ENCODE measurements at regions not wholly inside any gene's neighbourhood (a gene's known extent, or its start where the extent isn't known, plus 50 kb on each side); places are given as distances from the start of the nearest gene placed in this dataset. TPM values are rescaled to one million over a fixed set of nuclear protein-coding genes. Genes with fewer than 3 reads are reported as not detected.
"Not testable (repeated sequence)": the region's sequence is repeated elsewhere in the genome, so short reads cannot be mapped to it uniquely, and the experiment has no call there.

- DNase-seq; H3K27me3 ChIP-seq (ENCODE audit: control insufficient read depth in 2 of 2, insufficient read depth in 2 of 2, low read length in 2 of 2); H3K27me3 Mint-ChIP-seq (ENCODE audit: low read depth in 3 of 3); H3K36me3 Mint-ChIP-seq; H3K4me3 ChIP-seq (replicated peaks in 1 of 3; ENCODE audit: low read depth in 2 of 3, low read length in 3 of 3); H3K27ac Mint-ChIP-seq; H3K4me1 ChIP-seq (ENCODE audit: control insufficient read depth in 1 of 2, insufficient read depth in 2 of 2, low read length in 2 of 2); H3K36me3 ChIP-seq (replicated peaks in 1 of 2; ENCODE audit: control insufficient read depth in 1 of 2, insufficient read depth in 2 of 2, low read length in 2 of 2); H2AFZ ChIP-seq (ENCODE audit: insufficient read depth, low read depth, low read length, poor library complexity, severe bottlenecking); H3K9ac ChIP-seq (ENCODE audit: insufficient read depth, low read length, poor library complexity, severe bottlenecking); H4K20me1 ChIP-seq (ENCODE audit: insufficient read depth, low read length); H3K9me3 ChIP-seq (replicated peaks in 1 of 2; ENCODE audit: control insufficient read depth in 1 of 2, insufficient read depth in 1 of 2, low read length in 2 of 2); H3K4me1 Mint-ChIP-seq; H3K4me3 Mint-ChIP-seq; H3K79me2 ChIP-seq (ENCODE audit: insufficient read depth, low read length); H3K4me2 ChIP-seq (replicated peaks; ENCODE audit: extremely low read depth, low read length, poor library complexity, severe bottlenecking); H3K27ac ChIP-seq (ENCODE audit: low read depth in 1 of 2, low read length in 2 of 2); intact Hi-C loops (cut with micrococcal nuclease); H3K9me3 Mint-ChIP-seq: not testable (repeated sequence)
- no CpG with 5 or more reads among the region's 6 CpGs for WGBS (ENCODE audit: insufficient coverage)
Observed at GRCh38 chrY:16330032-16330758, 1549.8 kb downstream of the CDY2B start.

- H3K4me2 ChIP-seq (replicated peaks; ENCODE audit: extremely low read depth, low read length, poor library complexity, severe bottlenecking); H3K4me3 ChIP-seq (replicated peaks in 1 of 3; ENCODE audit: low read depth in 2 of 3, low read length in 3 of 3); H4K20me1 ChIP-seq (ENCODE audit: insufficient read depth, low read length); H3K27me3 Mint-ChIP-seq (ENCODE audit: low read depth in 3 of 3); intact Hi-C loops (cut with micrococcal nuclease); H2AFZ ChIP-seq (ENCODE audit: insufficient read depth, low read depth, low read length, poor library complexity, severe bottlenecking); H3K9me3 ChIP-seq (replicated peaks in 1 of 2; ENCODE audit: control insufficient read depth in 1 of 2, insufficient read depth in 1 of 2, low read length in 2 of 2); H3K9ac ChIP-seq (ENCODE audit: insufficient read depth, low read length, poor library complexity, severe bottlenecking); DNase-seq; H3K27me3 ChIP-seq (ENCODE audit: control insufficient read depth in 2 of 2, insufficient read depth in 2 of 2, low read length in 2 of 2); H3K27ac Mint-ChIP-seq; H3K36me3 ChIP-seq (replicated peaks in 1 of 2; ENCODE audit: control insufficient read depth in 1 of 2, insufficient read depth in 2 of 2, low read length in 2 of 2); H3K4me1 Mint-ChIP-seq; H3K79me2 ChIP-seq (ENCODE audit: insufficient read depth, low read length); H3K4me3 Mint-ChIP-seq; H3K27ac ChIP-seq (ENCODE audit: low read depth in 1 of 2, low read length in 2 of 2); H3K36me3 Mint-ChIP-seq; H3K9me3 Mint-ChIP-seq; H3K4me1 ChIP-seq (ENCODE audit: control insufficient read depth in 1 of 2, insufficient read depth in 2 of 2, low read length in 2 of 2): not testable (repeated sequence)
- no CpG with 5 or more reads among the region's 8 CpGs for WGBS (ENCODE audit: insufficient coverage)
Observed at GRCh38 chrY:16329135-16329820, 1550.7 kb downstream of the CDY2B start.

Small RNA genes lying in the stretch of these regions (small RNA-seq; reads per million reads assigned to genes)
- not detected for gene RNU6-184P (ENCODE audit: insufficient read length, low read depth)
